ENCODE measurements at regions not wholly inside any gene's neighbourhood (a gene's known extent, or its start where the extent isn't known, plus 50 kb on each side); places are given as distances from the start of the nearest gene placed in this dataset.

DNA sequence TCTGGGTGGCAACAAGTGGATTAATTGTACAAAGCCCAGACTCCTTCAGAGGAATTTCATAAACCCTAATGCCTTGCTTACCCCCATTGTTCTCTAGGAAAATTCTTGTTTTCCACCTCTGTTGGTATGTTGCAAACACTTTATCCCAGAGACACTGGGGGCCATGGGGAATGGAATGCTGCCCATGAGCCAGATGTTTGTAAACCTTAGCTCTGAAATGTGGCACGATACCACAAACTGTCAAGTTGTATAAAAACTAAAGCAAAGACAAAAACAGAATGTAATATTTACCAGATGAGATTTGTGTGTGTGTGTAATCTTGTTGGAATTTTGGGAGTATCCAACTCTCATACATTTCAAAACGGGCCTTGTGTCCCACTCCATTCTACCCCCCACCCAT is 465.0 kb downstream of the EBF1 start:
- Histone ChIP-seq H3K27me3 (replicated peaks in 1 of 2; ENCODE audit: control insufficient read depth in 2 of 2, insufficient read depth in 2 of 2, low read length in 1 of 2) (no peaks in the 10 kb centered on the region), H3K9ac (ENCODE audit: control insufficient read depth, insufficient read depth, low read length) (no peak overlapping the region), H3K4me3 (no peak overlapping the region), H4K20me1 (ENCODE audit: control insufficient read depth, insufficient read depth) (no peaks in the 10 kb centered on the region), H3K27ac (ENCODE audit: control insufficient read depth, insufficient read depth) (no peak overlapping the region), H3K79me2 (ENCODE audit: control insufficient read depth, insufficient read depth, low read length) (no peaks in the 10 kb centered on the region), H3K4me1 (ENCODE audit: control insufficient read depth, insufficient read depth, low read length) (no peaks in the 10 kb centered on the region), H3K36me3 (ENCODE audit: control insufficient read depth in 2 of 2, insufficient read depth in 2 of 2, low read length in 1 of 2) (no peaks in the 10 kb centered on the region), H3K9me3 (replicated peaks; ENCODE audit: control insufficient read depth, insufficient read depth, low read length) (no peaks in the 10 kb centered on the region), H2AFZ (ENCODE audit: control insufficient read depth, low read depth, low read length) (no peak overlapping the region), H3K4me2 (ENCODE audit: control insufficient read depth, insufficient read depth) (no peak overlapping the region)
- 0% methylated on average over 2 of the region's 2 CpGs for WGBS (ENCODE audit: insufficient coverage, insufficient replicate concordance, low lambda C conversion rate, missing lambda C conversion rate)
- RAD21 ChIA-PET (ENCODE audit: unreplicated experiment), result interaction anchor here (0.7 kb wide), 1 partner anchor 12 kb away, joined by 3 read pairs; no protein-coding TSS in a partner anchor
- no peak for FAIRE-seq
- intact Hi-C loops (cut with micrococcal nuclease; ENCODE audit: unreplicated experiment) (no loop called here), in situ Hi-C loops (cut with MboI) (no loop called here)
- CTCF ChIA-PET, result interaction anchor here (0.9 to 2.2 kb wide), 4 partner anchors 16 to 559 kb away, joined by 3 to 5 read pairs (median 4); no protein-coding TSS in a partner anchor
- TF ChIP-seq POLR2AphosphoS2 (IDR thresholded peaks at IDR 0.05; ENCODE audit: low read depth, low read length) (no peak), NFIC (IDR thresholded peaks at IDR 0.05; ENCODE audit: low read depth, low read length) (no peak), MYC (IDR thresholded peaks at IDR 0.05; ENCODE audit: insufficient read depth, insufficient read length, insufficient replicate concordance, low read length, severe bottlenecking) (no peak), WRNIP1 (IDR thresholded peaks at IDR 0.05; ENCODE audit: borderline replicate concordance, low read depth, low read length) (no peak), MEF2A (IDR thresholded peaks at IDR 0.05; ENCODE audit: insufficient read depth, low read depth, low read length) (no peak), RB1 (IDR thresholded peaks at IDR 0.05; ENCODE audit: borderline replicate concordance) (no peak)
- TF ChIP-seq, protein P1, sequence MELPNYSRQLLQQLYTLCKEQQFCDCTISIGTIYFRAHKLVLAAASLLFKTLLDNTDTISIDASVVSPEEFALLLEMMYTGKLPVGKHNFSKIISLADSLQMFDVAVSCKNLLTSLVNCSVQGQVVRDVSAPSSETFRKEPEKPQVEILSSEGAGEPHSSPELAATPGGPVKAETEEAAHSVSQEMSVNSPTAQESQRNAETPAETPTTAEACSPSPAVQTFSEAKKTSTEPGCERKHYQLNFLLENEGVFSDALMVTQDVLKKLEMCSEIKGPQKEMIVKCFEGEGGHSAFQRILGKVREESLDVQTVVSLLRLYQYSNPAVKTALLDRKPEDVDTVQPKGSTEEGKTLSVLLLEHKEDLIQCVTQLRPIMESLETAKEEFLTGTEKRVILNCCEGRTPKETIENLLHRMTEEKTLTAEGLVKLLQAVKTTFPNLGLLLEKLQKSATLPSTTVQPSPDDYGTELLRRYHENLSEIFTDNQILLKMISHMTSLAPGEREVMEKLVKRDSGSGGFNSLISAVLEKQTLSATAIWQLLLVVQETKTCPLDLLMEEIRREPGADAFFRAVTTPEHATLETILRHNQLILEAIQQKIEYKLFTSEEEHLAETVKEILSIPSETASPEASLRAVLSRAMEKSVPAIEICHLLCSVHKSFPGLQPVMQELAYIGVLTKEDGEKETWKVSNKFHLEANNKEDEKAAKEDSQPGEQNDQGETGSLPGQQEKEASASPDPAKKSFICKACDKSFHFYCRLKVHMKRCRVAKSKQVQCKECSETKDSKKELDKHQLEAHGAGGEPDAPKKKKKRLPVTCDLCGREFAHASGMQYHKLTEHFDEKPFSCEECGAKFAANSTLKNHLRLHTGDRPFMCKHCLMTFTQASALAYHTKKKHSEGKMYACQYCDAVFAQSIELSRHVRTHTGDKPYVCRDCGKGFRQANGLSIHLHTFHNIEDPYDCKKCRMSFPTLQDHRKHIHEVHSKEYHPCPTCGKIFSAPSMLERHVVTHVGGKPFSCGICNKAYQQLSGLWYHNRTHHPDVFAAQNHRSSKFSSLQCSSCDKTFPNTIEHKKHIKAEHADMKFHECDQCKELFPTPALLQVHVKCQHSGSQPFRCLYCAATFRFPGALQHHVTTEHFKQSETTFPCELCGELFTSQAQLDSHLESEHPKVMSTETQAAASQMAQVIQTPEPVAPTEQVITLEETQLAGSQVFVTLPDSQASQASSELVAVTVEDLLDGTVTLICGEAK (IDR thresholded peaks at IDR 0.05; ENCODE audit: borderline replicate concordance), result no peak
- no peak for ATAC-seq
- DNase-seq (ENCODE audit: low read depth, low spot score), result no peak
- no TSS peak for BruUV-seq (replicated peaks)
- POLR2A ChIA-PET, result no interaction called here
- SMC1A ChIA-PET (ENCODE audit: uncharacterized antibody, unreplicated experiment), result interaction anchor here (1.0 kb wide), 1 partner anchor 460 kb away, joined by 4 read pairs; no protein-coding TSS in a partner anchor
